Astrocyte (in vitro differentiated cells and primary cell): ENCODE measurements at regions not wholly inside any gene's neighbourhood (a gene's known extent, or its start where the extent isn't known, plus 50 kb on each side); places are given as distances from the start of the nearest gene placed in this dataset.

Experiments
- DNase-seq: peaks from one replicate; pipeline ENCODE4 v3.0.0-alpha.2; 2010; ENCODE audit warnings: low read depth
- FAIRE-seq: peaks from 2 replicates; lab custom pipeline; 2011; peaks lifted over from hg19 to GRCh38; lab: Jason Lieb, UNC
- H2AFZ ChIP-seq: 2 replicates; pipeline ENCODE4 v1.6.0; 2012; ENCODE audit warnings: low read depth, low read length, inconsistent platforms
- H3K27ac ChIP-seq: 2 replicates; pipeline ENCODE4 v1.5.1; 2011; ENCODE audit warnings: low read depth, low read length, inconsistent platforms
- H3K27me3 ChIP-seq: 2 replicates; pipeline ENCODE4 v1.6.0; 2011; ENCODE audit warnings: low read length, inconsistent platforms; ENCODE audit not compliant: insufficient read depth
- H3K36me3 ChIP-seq: 2 replicates; pipeline ENCODE4 v1.5.1; 2011; ENCODE audit warnings: low read length, inconsistent platforms; ENCODE audit not compliant: insufficient read depth
- H3K4me1 ChIP-seq: 2 replicates; pipeline ENCODE4 v1.5.1; 2011; ENCODE audit warnings: low read length, inconsistent platforms; ENCODE audit not compliant: insufficient read depth
- H3K4me2 ChIP-seq: 2 replicates; pipeline ENCODE4 v1.6.0; 2012; ENCODE audit warnings: low read length, inconsistent platforms
- H3K4me3 ChIP-seq: 2 replicates; pipeline ENCODE4 v1.5.1; 2011; ENCODE audit warnings: low read depth, mild to moderate bottlenecking, low read length, inconsistent platforms; ENCODE audit not compliant: insufficient read depth
- H3K79me2 ChIP-seq: 2 replicates; pipeline ENCODE4 v1.6.0; 2012; ENCODE audit warnings: mild to moderate bottlenecking, low read length, inconsistent platforms; ENCODE audit not compliant: insufficient read depth
- H3K9ac ChIP-seq: 2 replicates; pipeline ENCODE4 v1.6.0; 2012; ENCODE audit warnings: mild to moderate bottlenecking, low read length, inconsistent platforms
- H3K9me3 ChIP-seq: 2 replicates; pipeline ENCODE4 v1.5.1; 2012; ENCODE audit warnings: low read depth, mild to moderate bottlenecking, low read length, inconsistent platforms; ENCODE audit not compliant: insufficient read depth
- H4K20me1 ChIP-seq: 2 replicates; pipeline ENCODE4 v1.6.0; 2012; ENCODE audit warnings: low read length, inconsistent platforms; ENCODE audit not compliant: insufficient read depth
- H3K27ac Mint-ChIP-seq: one replicate; pipeline ENCODE4 v1.8.0; 2021; ENCODE audit warnings: mild to moderate bottlenecking, mixed read lengths; ENCODE audit not compliant: unreplicated experiment
- H3K27me3 Mint-ChIP-seq: one replicate; pipeline ENCODE4 v1.8.0; 2021; ENCODE audit warnings: low read depth, mixed read lengths; ENCODE audit not compliant: unreplicated experiment
- H3K36me3 Mint-ChIP-seq: one replicate; pipeline ENCODE4 v1.8.0; 2021; ENCODE audit warnings: low read depth, mixed read lengths; ENCODE audit not compliant: unreplicated experiment
- H3K4me1 Mint-ChIP-seq: one replicate; pipeline ENCODE4 v1.8.0; 2021; ENCODE audit warnings: low read depth, mixed read lengths; ENCODE audit not compliant: unreplicated experiment
- H3K4me3 Mint-ChIP-seq: one replicate; pipeline ENCODE4 v1.8.0; 2021; ENCODE audit warnings: mild to moderate bottlenecking, moderate library complexity, mixed read lengths; ENCODE audit not compliant: unreplicated experiment
- H3K9me3 Mint-ChIP-seq: one replicate; pipeline ENCODE4 v1.8.0; 2021; ENCODE audit warnings: mild to moderate bottlenecking, mixed read lengths; ENCODE audit not compliant: unreplicated experiment
- EZH2 ChIP-seq: IDR thresholded peaks from 2 replicates; pipeline ENCODE4 v1.6.1; 2012; ENCODE audit warnings: mild to moderate bottlenecking, low read length, inconsistent platforms; ENCODE audit not compliant: insufficient read depth
- TF ChIP-seq, protein P1 (sequence below): IDR thresholded peaks from 2 replicates; pipeline ENCODE4 v1.5.1; 2011; ENCODE audit warnings: low read depth, mild to moderate bottlenecking, inconsistent platforms, low read length, moderate library complexity; ENCODE audit not compliant: insufficient read depth

DNA sequence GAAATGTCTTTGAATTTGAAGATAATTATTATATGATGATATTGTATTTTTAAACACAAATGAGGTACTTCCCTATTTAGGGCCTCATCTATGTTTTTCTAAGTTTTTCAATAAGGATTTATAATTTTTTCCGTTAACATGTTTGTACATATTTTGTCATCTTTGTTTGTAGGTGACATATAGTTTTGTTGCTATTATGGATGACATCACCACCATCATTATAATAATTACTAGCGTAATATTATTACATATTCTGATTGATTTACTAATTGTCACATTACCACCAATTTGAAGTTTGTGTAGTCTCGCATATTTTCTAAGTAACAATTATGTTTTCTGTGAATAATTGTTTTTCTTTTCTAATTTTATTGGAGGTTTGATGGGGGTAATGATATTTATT, 147.2 kb upstream of the DAAM1 start:
- no peaks in the 10 kb centered on the region for H4K20me1 ChIP-seq
- no peak for FAIRE-seq
- no peaks in the 10 kb centered on the region for H3K36me3 Mint-ChIP-seq

DNA sequence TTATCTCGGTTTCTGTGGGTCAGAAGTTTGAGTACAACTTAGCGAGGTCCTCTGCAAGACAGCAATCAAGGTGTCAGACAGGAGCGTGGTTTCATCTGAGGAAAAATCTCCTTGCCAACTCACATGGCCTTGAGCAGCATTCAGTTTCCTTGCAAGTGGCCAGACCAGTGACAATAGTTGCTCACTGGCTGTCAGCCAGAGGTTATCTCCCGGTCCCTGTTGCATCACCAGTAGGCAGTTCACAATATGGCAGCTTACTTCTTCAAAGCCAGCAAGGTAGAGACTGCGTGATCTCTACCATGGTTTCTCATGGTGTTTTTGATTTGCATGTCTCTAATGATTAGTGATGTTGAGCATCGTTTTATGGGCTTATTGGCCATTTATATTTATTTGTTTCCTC, 143.8 kb upstream of the DAAM1 start:
- Histone ChIP-seq H3K27ac (no peak overlapping the region), H3K36me3 (no peaks in the 10 kb centered on the region), H3K79me2 (no peaks in the 10 kb centered on the region), H3K9me3 (no peaks in the 10 kb centered on the region), H2AFZ (no peak overlapping the region), H3K27me3 (no peaks in the 10 kb centered on the region), H4K20me1 (no peaks in the 10 kb centered on the region), H3K4me2 (no peak overlapping the region), H3K9ac (no peak overlapping the region), H3K4me1 (no peaks in the 10 kb centered on the region), H3K4me3 (no peak overlapping the region)
- Mint-ChIP-seq H3K4me1 (no peaks in the 10 kb centered on the region), H3K27ac (no peak overlapping the region), H3K4me3 (no peak overlapping the region), H3K9me3 (no peaks in the 10 kb centered on the region), H3K36me3 (no peaks in the 10 kb centered on the region), H3K27me3 (no peaks in the 10 kb centered on the region)
- no peak for TF ChIP-seq EZH2
- TF ChIP-seq, protein P1, sequence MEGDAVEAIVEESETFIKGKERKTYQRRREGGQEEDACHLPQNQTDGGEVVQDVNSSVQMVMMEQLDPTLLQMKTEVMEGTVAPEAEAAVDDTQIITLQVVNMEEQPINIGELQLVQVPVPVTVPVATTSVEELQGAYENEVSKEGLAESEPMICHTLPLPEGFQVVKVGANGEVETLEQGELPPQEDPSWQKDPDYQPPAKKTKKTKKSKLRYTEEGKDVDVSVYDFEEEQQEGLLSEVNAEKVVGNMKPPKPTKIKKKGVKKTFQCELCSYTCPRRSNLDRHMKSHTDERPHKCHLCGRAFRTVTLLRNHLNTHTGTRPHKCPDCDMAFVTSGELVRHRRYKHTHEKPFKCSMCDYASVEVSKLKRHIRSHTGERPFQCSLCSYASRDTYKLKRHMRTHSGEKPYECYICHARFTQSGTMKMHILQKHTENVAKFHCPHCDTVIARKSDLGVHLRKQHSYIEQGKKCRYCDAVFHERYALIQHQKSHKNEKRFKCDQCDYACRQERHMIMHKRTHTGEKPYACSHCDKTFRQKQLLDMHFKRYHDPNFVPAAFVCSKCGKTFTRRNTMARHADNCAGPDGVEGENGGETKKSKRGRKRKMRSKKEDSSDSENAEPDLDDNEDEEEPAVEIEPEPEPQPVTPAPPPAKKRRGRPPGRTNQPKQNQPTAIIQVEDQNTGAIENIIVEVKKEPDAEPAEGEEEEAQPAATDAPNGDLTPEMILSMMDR = no peak
- no peak for FAIRE-seq
- no peak for DNase-seq

More for the DNA sequence above, 147.2 kb upstream of the DAAM1 start:
- no peak overlapping the region for H3K4me3 ChIP-seq
- Mint-ChIP-seq H3K4me1 (no peaks in the 10 kb centered on the region), H3K9me3 (no peaks in the 10 kb centered on the region), H3K27ac (no peak overlapping the region), H3K27me3 (no peaks in the 10 kb centered on the region), H3K4me3 (no peak overlapping the region)
- no peaks in the 10 kb centered on the region for H3K4me1 ChIP-seq
- H3K4me2 ChIP-seq = no peak overlapping the region
- TF ChIP-seq EZH2 = no peak
- TF ChIP-seq, protein P1 = no peak
- H3K9me3 ChIP-seq = no peaks in the 10 kb centered on the region
- DNase-seq = no peak
- no peak overlapping the region for H3K27ac ChIP-seq
- H3K79me2 ChIP-seq = no peaks in the 10 kb centered on the region
- peaks cover 3% of the 10 kb centered on the region for H3K27me3 ChIP-seq
- H3K36me3 ChIP-seq = no peaks in the 10 kb centered on the region
- H3K9ac ChIP-seq = no peak overlapping the region
- H2AFZ ChIP-seq = no peak overlapping the region

DNA sequence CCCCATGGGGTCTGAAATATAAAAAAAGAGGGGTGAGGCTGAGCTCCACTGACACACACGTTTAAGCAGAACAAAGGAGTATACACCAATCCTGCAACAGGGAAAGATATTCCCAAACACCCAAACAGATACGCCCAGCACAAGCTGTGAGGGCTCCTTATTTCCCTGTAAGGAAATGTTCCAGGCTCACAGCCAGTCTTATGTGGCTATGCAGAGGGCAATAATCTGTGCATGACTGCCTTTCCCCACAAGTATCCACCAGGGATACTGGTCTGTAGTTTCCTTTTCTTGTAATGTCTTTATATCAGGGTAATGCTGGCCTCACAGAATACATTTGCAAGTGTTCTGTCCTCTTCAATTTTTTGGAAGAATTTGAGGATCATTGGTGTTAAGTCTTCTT, 141.7 kb upstream of the DAAM1 start:
- Histone ChIP-seq H2AFZ (no peak overlapping the region), H3K36me3 (no peaks in the 10 kb centered on the region), H3K79me2 (no peaks in the 10 kb centered on the region), H3K4me2 (no peak overlapping the region), H3K27me3 (no peaks in the 10 kb centered on the region), H3K27ac (no peak overlapping the region), H4K20me1 (no peaks in the 10 kb centered on the region), H3K4me3 (no peak overlapping the region), H3K9me3 (no peaks in the 10 kb centered on the region), H3K9ac (no peak overlapping the region), H3K4me1 (no peaks in the 10 kb centered on the region)
- no peaks in the 10 kb centered on the region for H3K27me3 Mint-ChIP-seq
- H3K9me3 Mint-ChIP-seq = peaks cover 3% of the 10 kb centered on the region
- TF ChIP-seq EZH2 = no peak
- TF ChIP-seq, protein P1 = no peak
- no peak overlapping the region for H3K27ac Mint-ChIP-seq
- DNase-seq (peak; percentile 56), FAIRE-seq (no peak)
- H3K4me3 Mint-ChIP-seq = no peak overlapping the region
- H3K36me3 Mint-ChIP-seq = no peaks in the 10 kb centered on the region
- H3K4me1 Mint-ChIP-seq = no peaks in the 10 kb centered on the region
